H9 (cell line): ENCODE measurements at regions not wholly inside any gene's neighbourhood (a gene's known extent, or its start where the extent isn't known, plus 50 kb on each side); places are given as distances from the start of the nearest gene placed in this dataset.

Experiments used
- DNase-seq: peaks from one replicate; pipeline ENCODE4 v3.0.0-alpha.2; 2017
- H2AFZ ChIP-seq: one replicate; pipeline ENCODE4 v1.6.1; 2013; ENCODE audit warnings: mild to moderate bottlenecking, low read length, control low read depth, moderate library complexity
- H2AK5ac ChIP-seq: 2 replicates; pipeline ENCODE4 v1.6.1; 2013; ENCODE audit warnings: low read length, control low read depth, mixed read lengths; ENCODE audit not compliant: insufficient read length
- H2BK120ac ChIP-seq: one replicate; pipeline ENCODE4 v1.6.1; 2013; ENCODE audit warnings: low read depth, mild to moderate bottlenecking, low read length, control low read depth, inconsistent platforms; ENCODE audit not compliant: poor library complexity, severe bottlenecking
- H2BK12ac ChIP-seq: 2 replicates; pipeline ENCODE4 v1.6.1; 2013; ENCODE audit warnings: low read length, control low read depth, mixed read lengths, low read depth; ENCODE audit not compliant: insufficient read length
- H2BK15ac ChIP-seq: 2 replicates; pipeline ENCODE4 v1.6.1; 2013; ENCODE audit warnings: low read depth, low read length, control low read depth
- H2BK20ac ChIP-seq: one replicate; pipeline ENCODE4 v1.6.1; 2013; ENCODE audit warnings: low read depth, mild to moderate bottlenecking, low read length, control low read depth, inconsistent platforms; ENCODE audit not compliant: poor library complexity, severe bottlenecking
- H2BK5ac ChIP-seq: 2 replicates; pipeline ENCODE4 v1.6.1; 2013; ENCODE audit warnings: low read length, control low read depth, mixed read lengths; ENCODE audit not compliant: insufficient read length
- H3K14ac ChIP-seq: 2 replicates; pipeline ENCODE4 v1.6.1; 2013; ENCODE audit warnings: low read length, control low read depth; ENCODE audit not compliant: insufficient read depth
- H3K18ac ChIP-seq: 2 replicates; pipeline ENCODE4 v1.6.1; 2013; ENCODE audit warnings: low read depth, mild to moderate bottlenecking, mixed read lengths, low read length, control low read depth; ENCODE audit not compliant: insufficient read length
- H3K23ac ChIP-seq: 2 replicates; pipeline ENCODE4 v1.6.1; 2013; ENCODE audit warnings: low read length, control low read depth, mixed read lengths, low read depth; ENCODE audit not compliant: insufficient read length
- H3K23me2 ChIP-seq: 2 replicates; pipeline ENCODE4 v1.6.1; 2013; ENCODE audit warnings: low read depth, mild to moderate bottlenecking, mixed read lengths, low read length, control low read depth; ENCODE audit not compliant: insufficient read length, poor library complexity, severe bottlenecking
- H3K27ac ChIP-seq: 2 replicates; pipeline ENCODE4 v1.5.1; 2013; ENCODE audit warnings: low read length, control low read depth, mixed read lengths, low read depth; ENCODE audit not compliant: insufficient read length
- H3K27me3 ChIP-seq: 2 replicates; pipeline ENCODE4 v1.6.1; 2013; ENCODE audit warnings: low read length, control low read depth, inconsistent platforms; ENCODE audit not compliant: insufficient read depth
- H3K4ac ChIP-seq: 2 replicates; pipeline ENCODE4 v1.6.1; 2013; ENCODE audit warnings: low read depth, mild to moderate bottlenecking, control low read depth, inconsistent platforms, low read length, moderate library complexity
- H3K4me1 ChIP-seq: 2 replicates; pipeline ENCODE4 v1.6.1; 2013; ENCODE audit warnings: low read length, control low read depth, inconsistent platforms; ENCODE audit not compliant: insufficient read depth
- H3K4me2 ChIP-seq: 2 replicates; pipeline ENCODE4 v1.6.1; 2013; ENCODE audit warnings: low read length, control low read depth, mixed read lengths; ENCODE audit not compliant: insufficient read length, insufficient read depth
- H3K56ac ChIP-seq: 2 replicates; pipeline ENCODE4 v1.6.1; 2013; ENCODE audit warnings: low read depth, mild to moderate bottlenecking, mixed read lengths, low read length, control low read depth; ENCODE audit not compliant: insufficient read length
- H3K79me1 ChIP-seq: 2 replicates; pipeline ENCODE4 v1.6.1; 2013; ENCODE audit warnings: low read depth, mild to moderate bottlenecking, moderate library complexity, low read length, control low read depth, inconsistent platforms; ENCODE audit not compliant: insufficient read depth, poor library complexity, severe bottlenecking
- H3K79me2 ChIP-seq: 2 replicates; pipeline ENCODE4 v1.6.1; 2013; ENCODE audit warnings: low read length, control low read depth, inconsistent platforms; ENCODE audit not compliant: insufficient read depth
- H3K9ac ChIP-seq: 2 replicates; pipeline ENCODE4 v1.6.1; 2013; ENCODE audit warnings: low read length, control low read depth, mixed read lengths; ENCODE audit not compliant: insufficient read length; ENCODE audit errors: extremely low read depth
- H3K9me3 ChIP-seq: one replicate; pipeline ENCODE4 v1.6.1; 2013; ENCODE audit warnings: low read depth, low read length, inconsistent platforms; ENCODE audit not compliant: control insufficient read depth
- H3T11ph ChIP-seq: one replicate; pipeline ENCODE4 v1.6.1; 2013; ENCODE audit warnings: mild to moderate bottlenecking, low read length, control low read depth, inconsistent platforms
- H4K20me1 ChIP-seq: one replicate; pipeline ENCODE4 v1.6.1; 2013; ENCODE audit not compliant: control insufficient read depth, insufficient read length, insufficient read depth
- H4K5ac ChIP-seq: 2 replicates; pipeline ENCODE4 v1.6.1; 2013; ENCODE audit warnings: low read depth, mild to moderate bottlenecking, mixed read lengths, low read length, control low read depth; ENCODE audit not compliant: insufficient read length
- H4K8ac ChIP-seq: replicated peaks from 2 replicates; pipeline ENCODE4 v1.6.1; 2013; ENCODE audit warnings: low read length, control low read depth, mixed read lengths, low read depth; ENCODE audit not compliant: insufficient read length
- H4K91ac ChIP-seq: 2 replicates; pipeline ENCODE4 v1.6.1; 2013; ENCODE audit warnings: low read depth, mild to moderate bottlenecking, moderate library complexity, mixed read lengths, low read length, control low read depth; ENCODE audit not compliant: insufficient read length
- H3K27ac Mint-ChIP-seq, 3 experiments: 2 replicates in 2 of 3; 3 replicates in 1 of 3; pipeline ENCODE4 v1.8.0; 2020 to 2021; ENCODE audit warnings: mixed read lengths in 3 of 3, mild to moderate bottlenecking in 1 of 3, moderate library complexity in 1 of 3
- H3K27me3 Mint-ChIP-seq: 2 replicates; pipeline ENCODE4 v1.8.0; 2021; ENCODE audit warnings: low read depth, mild to moderate bottlenecking, moderate library complexity, mixed read lengths
- H3K36me3 Mint-ChIP-seq, 3 experiments: 2 replicates in 2 of 3; 3 replicates in 1 of 3; pipeline ENCODE4 v1.8.0; 2020 to 2021; ENCODE audit warnings: low read depth in 3 of 3, mixed read lengths in 3 of 3; ENCODE audit not compliant: insufficient read depth in 1 of 3
- H3K4me1 Mint-ChIP-seq, 2 experiments: 2 replicates each; pipeline ENCODE4 v1.8.0; 2020; ENCODE audit warnings: mixed read lengths in 2 of 2
- H3K4me3 Mint-ChIP-seq, 2 experiments: 2 replicates in 1 of 2; 3 replicates in 1 of 2; pipeline ENCODE4 v1.8.0; 2020 to 2021; ENCODE audit warnings: mild to moderate bottlenecking in 2 of 2, mixed read lengths in 2 of 2, moderate library complexity in 1 of 2
- H3K9me3 Mint-ChIP-seq, 2 experiments: 2 replicates in 1 of 2; 3 replicates in 1 of 2; pipeline ENCODE4 v1.8.0; 2020; ENCODE audit warnings: mild to moderate bottlenecking in 2 of 2, mixed read lengths in 2 of 2, moderate library complexity in 1 of 2
- WGBS: extraction: QIAGEN DNeasy Blood & Tissue Kit; methylation state at CpG from one replicate; pipeline ENCODE4 v1.1.7; 2013; ENCODE audit warnings: missing lambda C conversion rate, low lambda C conversion rate, mixed read lengths; ENCODE audit not compliant: insufficient read length; ENCODE audit errors: extremely low coverage; 5-methylcytosine and 5-hydroxymethylcytosine counted together
- TF ChIP-seq, protein P1 (sequence below): fragments of 200-600 bp; sonication (generic); conservative IDR thresholded peaks from 3 replicates; pipeline ENCODE4 v1.8.0; 2021; ENCODE audit warnings: antibody characterized with exemption, mild to moderate bottlenecking

DNA sequence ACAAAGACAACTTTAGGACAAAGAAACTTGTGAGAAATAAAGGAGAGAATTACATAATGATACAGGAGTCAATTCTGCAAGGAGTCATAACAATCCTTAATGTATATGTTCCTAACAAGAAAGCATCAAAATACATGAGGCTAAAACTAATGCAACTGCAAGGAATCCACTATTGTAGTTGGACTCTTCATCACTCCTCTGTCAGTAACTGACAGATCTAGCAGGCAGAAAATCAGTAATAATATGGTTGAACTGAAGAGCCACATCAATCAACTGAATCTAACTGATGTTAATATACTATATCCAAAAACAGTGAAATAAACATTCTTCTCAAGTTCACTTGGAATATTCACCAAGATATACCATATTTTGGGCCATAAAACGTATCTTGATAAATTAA, 1806.4 kb upstream of the CELF4 start:
- Histone ChIP-seq H3K56ac (no peak overlapping the region), H3K4ac (no peak overlapping the region), H3K79me1 (no peaks in the 10 kb centered on the region), H3K9ac (no peak overlapping the region), H2BK5ac (no peak overlapping the region), H4K91ac (no peak overlapping the region), H3K79me2 (no peaks in the 10 kb centered on the region), H3T11ph (no peak overlapping the region), H4K5ac (no peak overlapping the region), H4K20me1 (no peaks in the 10 kb centered on the region), H3K4me2 (no peak overlapping the region), H3K23ac (no peak overlapping the region), H3K4me1 (no peaks in the 10 kb centered on the region), H2BK12ac (no peak overlapping the region), H2BK15ac (no peak overlapping the region), H2BK20ac (no peak overlapping the region), H2BK120ac (no peak overlapping the region), H3K14ac (no peak overlapping the region), H3K18ac (no peak overlapping the region), H4K8ac (no peak overlapping the region), H3K23me2 (no peaks in the 10 kb centered on the region), H2AFZ (no peak overlapping the region), H3K27me3 (no peaks in the 10 kb centered on the region), H3K9me3 (no peaks in the 10 kb centered on the region), H2AK5ac (no peak overlapping the region), H3K27ac (no peak overlapping the region)
- peaks cover 0 to 6% (median 0%) of the 10 kb centered on the region in 3 experiments; a peak in 4 of 7 replicates for H3K36me3 Mint-ChIP-seq
- no peaks in the 10 kb centered on the region for H3K27me3 Mint-ChIP-seq
- H3K9me3 Mint-ChIP-seq: peaks cover 2 to 5% of the 10 kb centered on the region in 2 experiments; a peak in 3 of 5 replicates
- TF ChIP-seq, protein P1, sequence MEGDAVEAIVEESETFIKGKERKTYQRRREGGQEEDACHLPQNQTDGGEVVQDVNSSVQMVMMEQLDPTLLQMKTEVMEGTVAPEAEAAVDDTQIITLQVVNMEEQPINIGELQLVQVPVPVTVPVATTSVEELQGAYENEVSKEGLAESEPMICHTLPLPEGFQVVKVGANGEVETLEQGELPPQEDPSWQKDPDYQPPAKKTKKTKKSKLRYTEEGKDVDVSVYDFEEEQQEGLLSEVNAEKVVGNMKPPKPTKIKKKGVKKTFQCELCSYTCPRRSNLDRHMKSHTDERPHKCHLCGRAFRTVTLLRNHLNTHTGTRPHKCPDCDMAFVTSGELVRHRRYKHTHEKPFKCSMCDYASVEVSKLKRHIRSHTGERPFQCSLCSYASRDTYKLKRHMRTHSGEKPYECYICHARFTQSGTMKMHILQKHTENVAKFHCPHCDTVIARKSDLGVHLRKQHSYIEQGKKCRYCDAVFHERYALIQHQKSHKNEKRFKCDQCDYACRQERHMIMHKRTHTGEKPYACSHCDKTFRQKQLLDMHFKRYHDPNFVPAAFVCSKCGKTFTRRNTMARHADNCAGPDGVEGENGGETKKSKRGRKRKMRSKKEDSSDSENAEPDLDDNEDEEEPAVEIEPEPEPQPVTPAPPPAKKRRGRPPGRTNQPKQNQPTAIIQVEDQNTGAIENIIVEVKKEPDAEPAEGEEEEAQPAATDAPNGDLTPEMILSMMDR: no peak
- peaks cover 0 to 5% of the 10 kb centered on the region in 2 experiments; a peak in 2 of 4 replicates for H3K4me1 Mint-ChIP-seq
- no peak overlapping the region for H3K27ac Mint-ChIP-seq
- WGBS: no CpG with 5 or more reads among the region's 1 CpG
- no peak for DNase-seq
- no peak overlapping the region for H3K4me3 Mint-ChIP-seq
